Vagina (tissue), 2 donors: ENCODE measurements at regions not wholly inside any gene's neighbourhood (a gene's known extent, or its start where the extent isn't known, plus 50 kb on each side); places are given as distances from the start of the nearest gene placed in this dataset. TPM values are rescaled to one million over a fixed set of nuclear protein-coding genes. Genes with fewer than 3 reads are reported as not detected.

Experiments
- DNase-seq, 2 donors: peaks; one replicate each; pipeline ENCODE4 v3.0.0-alpha.2; 2017; ENCODE audit errors: extremely low spot score in 2 of 2
- H3K27ac ChIP-seq: fragments of 200-600 bp; sonication (generic); one replicate; pipeline ENCODE4 v1.5.1; 2019
- H3K27me3 ChIP-seq: fragments of 200-600 bp; sonication (generic); one replicate; pipeline ENCODE4 v1.5.1; 2019
- H3K36me3 ChIP-seq, 2 donors: fragments of 200-600 bp; sonication (generic); one replicate each; pipeline ENCODE4 v1.5.1; 2017 to 2019
- H3K4me1 ChIP-seq: fragments of 200-600 bp; sonication (generic); one replicate; pipeline ENCODE4 v1.5.1; 2019
- H3K4me3 ChIP-seq, 2 donors: fragments of 200-600 bp; sonication (generic); 1 replicate in 1 of 2; 2 replicates in 1 of 2; pipeline ENCODE4 v1.5.1; 2016 to 2019
- H3K9me3 ChIP-seq: fragments of 200-600 bp; sonication (generic); one replicate; pipeline ENCODE4 v1.5.1; 2019
- POLR2A ChIP-seq, 2 donors: fragments of 450-650 bp; IDR thresholded peaks; one replicate each; pipeline ENCODE4 v1.6.1; 2017; ENCODE audit warnings: antibody characterized with exemption in 2 of 2, mild to moderate bottlenecking in 2 of 2, moderate library complexity in 2 of 2
- POLR2AphosphoS5 ChIP-seq, 2 donors: sonication (generic); formaldehyde crosslinking; IDR thresholded peaks; one replicate each; pipeline ENCODE4 v1.9.0; 2017; ENCODE audit warnings: antibody characterized with exemption in 2 of 2, mild to moderate bottlenecking in 2 of 2, low read depth in 1 of 2; ENCODE audit not compliant: insufficient read depth in 1 of 2
- intact Hi-C: fragments of 100-400 bp; cut with DNase I; formaldehyde crosslinking; loops from one replicate; pipeline ENCODE4 v1.15.1; 2023
- small RNA-seq: library from RNA; depleted of rRNA; stranded (forward); fragments of <200 nt; gene quantifications from one replicate; pipeline ENCODE3, GENCODE V24; 2016
- TF ChIP-seq, protein P1 (sequence below), 3 experiments: fragments of 450-650 bp in 2 of 3; fragments of 200-600 bp in 1 of 3; sonication (generic) in 1 of 3; IDR thresholded peaks; one replicate each; pipeline ENCODE4 v1.5.1; 2017 to 2019; ENCODE audit warnings: antibody characterized with exemption in 3 of 3, mild to moderate bottlenecking in 2 of 3, moderate library complexity in 2 of 3

DNA sequence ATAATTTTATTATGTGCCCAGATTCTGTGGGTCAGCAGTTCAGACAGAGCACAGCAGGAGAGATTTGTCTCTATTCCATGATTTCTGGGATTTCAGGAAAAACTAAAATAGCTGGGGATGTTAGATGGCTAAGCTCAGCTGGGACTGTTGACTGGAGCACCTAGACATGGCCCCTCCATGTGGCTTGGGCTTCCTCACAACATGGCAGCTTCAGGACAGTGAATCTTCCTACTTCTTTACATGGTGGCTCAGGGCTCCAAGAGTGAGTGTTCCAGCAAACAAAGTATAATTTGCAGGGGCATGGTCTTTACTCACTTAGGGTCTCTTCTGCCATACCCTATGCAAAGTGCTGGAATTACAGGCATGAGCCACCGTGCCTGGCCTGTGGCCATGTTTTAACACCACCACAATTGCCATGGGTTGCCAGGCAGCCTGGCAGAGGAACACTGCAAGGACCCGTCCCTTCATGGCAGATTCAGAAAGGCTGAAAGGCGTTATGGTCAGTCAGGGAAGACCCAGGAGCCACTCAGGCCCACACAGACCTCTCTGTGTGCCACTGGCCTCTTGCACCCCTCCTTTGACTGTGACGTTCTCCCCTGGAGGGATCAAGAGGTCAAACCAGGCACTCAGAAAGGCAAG lies 50.8 kb upstream of the ZMIZ1 start:
- no peaks in the 10 kb centered on the region for H3K9me3 ChIP-seq
- peaks cover 27% of the 10 kb centered on the region for H3K4me1 ChIP-seq
- no peaks in the 10 kb centered on the region for H3K27me3 ChIP-seq
- no peak for DNase-seq
- H3K4me3 ChIP-seq: no peak overlapping the region
- peak overlapping the region; percentile 20 for H3K27ac ChIP-seq
- TF ChIP-seq POLR2AphosphoS5 (IDR thresholded peaks at IDR 0.05; ENCODE audit: insufficient read depth in 1 of 2, low read depth in 1 of 2) (no peak), POLR2A (IDR thresholded peaks at IDR 0.05) (no peak)
- TF ChIP-seq, protein P1, sequence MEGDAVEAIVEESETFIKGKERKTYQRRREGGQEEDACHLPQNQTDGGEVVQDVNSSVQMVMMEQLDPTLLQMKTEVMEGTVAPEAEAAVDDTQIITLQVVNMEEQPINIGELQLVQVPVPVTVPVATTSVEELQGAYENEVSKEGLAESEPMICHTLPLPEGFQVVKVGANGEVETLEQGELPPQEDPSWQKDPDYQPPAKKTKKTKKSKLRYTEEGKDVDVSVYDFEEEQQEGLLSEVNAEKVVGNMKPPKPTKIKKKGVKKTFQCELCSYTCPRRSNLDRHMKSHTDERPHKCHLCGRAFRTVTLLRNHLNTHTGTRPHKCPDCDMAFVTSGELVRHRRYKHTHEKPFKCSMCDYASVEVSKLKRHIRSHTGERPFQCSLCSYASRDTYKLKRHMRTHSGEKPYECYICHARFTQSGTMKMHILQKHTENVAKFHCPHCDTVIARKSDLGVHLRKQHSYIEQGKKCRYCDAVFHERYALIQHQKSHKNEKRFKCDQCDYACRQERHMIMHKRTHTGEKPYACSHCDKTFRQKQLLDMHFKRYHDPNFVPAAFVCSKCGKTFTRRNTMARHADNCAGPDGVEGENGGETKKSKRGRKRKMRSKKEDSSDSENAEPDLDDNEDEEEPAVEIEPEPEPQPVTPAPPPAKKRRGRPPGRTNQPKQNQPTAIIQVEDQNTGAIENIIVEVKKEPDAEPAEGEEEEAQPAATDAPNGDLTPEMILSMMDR (IDR thresholded peaks at IDR 0.05): no peak
- H3K36me3 ChIP-seq: no peaks in the 10 kb centered on the region
- intact Hi-C loops: no loop called here

DNA sequence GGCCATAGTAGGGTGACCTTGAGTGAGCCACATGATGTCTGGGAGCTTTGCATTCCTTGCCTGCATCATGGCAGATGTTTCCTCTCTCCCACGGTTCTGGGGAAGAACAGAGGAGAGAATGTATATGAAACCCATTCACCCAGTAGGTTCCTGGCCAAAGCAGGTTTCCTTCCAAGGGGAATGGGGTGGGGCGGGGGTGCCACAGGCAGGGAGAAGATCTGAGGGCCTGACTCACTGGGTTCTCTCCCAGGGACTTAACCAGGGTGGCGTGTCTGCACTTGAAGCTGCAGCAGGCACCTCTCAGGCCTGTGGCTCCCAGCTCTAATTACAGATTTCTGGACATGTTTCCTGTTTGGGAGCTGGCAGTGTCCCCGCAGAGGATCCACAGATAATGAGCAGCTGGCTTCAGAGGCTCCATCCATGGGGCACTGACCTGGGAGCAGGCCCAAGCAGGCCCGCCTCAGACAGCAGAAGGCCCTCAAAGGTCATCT lies 50.2 kb upstream of the ZMIZ1 start:
- no peaks in the 10 kb centered on the region for H3K9me3 ChIP-seq
- TF ChIP-seq POLR2A (IDR thresholded peaks at IDR 0.05) (no peak), POLR2AphosphoS5 (IDR thresholded peaks at IDR 0.05; ENCODE audit: insufficient read depth in 1 of 2, low read depth in 1 of 2) (peak in 1 of 2 donors; percentile 49)
- H3K27ac ChIP-seq: peak overlapping the region; percentile 20
- intact Hi-C loops: no loop called here
- DNase-seq: no peak
- H3K4me3 ChIP-seq: no peak overlapping the region
- H3K27me3 ChIP-seq: no peaks in the 10 kb centered on the region
- H3K4me1 ChIP-seq: peaks cover 27% of the 10 kb centered on the region
- no peaks in the 10 kb centered on the region for H3K36me3 ChIP-seq

Small RNAs in the stretch of these regions (small RNA-seq; reads per million reads assigned to genes)
- gene RF00056: not detected
